ENCODE measurements at regions not wholly inside any gene's neighbourhood (a gene's known extent, or its start where the extent isn't known, plus 50 kb on each side); places are given as distances from the start of the nearest gene placed in this dataset.
"Not testable (repeated sequence)": the region's sequence is repeated elsewhere in the genome, so short reads cannot be mapped to it uniquely, and the experiment has no call there.

DNA sequence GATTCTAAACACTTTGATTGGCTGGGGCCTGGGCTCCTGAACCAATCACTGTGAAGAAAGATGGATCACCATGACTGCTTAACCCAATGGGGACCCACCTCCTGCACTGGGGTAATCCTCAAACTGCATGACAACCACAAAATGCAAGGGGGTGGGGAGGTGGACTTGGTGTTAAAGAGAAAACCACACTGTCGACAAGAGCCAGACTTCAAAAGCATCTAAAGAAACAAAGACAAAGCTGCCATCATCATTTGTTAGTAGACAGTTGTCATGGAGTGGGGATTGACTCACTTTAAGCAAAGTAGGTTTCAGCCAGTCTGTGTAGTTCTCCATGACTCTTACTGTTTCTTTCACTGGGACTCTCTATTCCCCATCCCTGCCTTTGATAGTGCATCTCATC is 433.8 kb downstream of the PLPP3 start:
- no peak for DNase-seq

DNA sequence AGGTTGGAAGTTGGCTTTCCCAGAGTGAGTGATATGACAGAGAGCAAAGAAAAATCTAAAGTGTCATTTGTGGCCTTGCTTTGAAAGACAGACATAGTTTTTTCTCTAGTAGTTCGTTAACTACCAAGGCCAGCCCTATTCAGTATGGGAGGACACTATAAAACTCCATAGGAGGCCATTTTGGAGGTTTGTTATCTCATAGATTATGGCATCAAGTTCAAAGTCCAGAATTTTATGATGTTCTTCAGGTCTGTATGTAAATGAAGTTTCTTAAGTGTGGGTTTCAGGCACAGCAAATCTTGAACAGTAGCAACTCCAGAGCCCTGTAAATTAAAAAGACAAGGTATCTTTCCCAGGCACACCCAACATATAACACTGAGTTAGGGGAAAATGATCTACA is 437.1 kb downstream of the PLPP3 start:
- DNase-seq: no peak

DNA sequence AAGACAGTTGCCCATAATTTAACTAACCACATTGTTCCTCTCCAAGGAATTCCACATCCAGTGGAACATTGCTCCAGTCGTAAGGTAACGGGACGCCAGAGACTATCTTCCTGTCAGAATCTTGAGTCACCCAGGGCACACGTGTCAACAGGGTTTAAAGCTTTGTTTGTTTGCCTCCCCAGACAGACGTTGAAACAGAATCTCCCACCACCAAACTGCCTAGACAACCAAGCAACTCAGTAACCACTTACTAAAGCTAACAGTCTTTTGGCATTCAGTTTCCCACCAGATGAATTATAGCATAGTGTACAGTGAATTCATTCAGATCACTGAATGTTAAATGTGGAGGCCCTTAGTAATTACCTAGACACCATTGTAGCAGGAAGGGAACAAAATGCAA is 439.5 kb downstream of the PLPP3 start:
- DNase-seq: no peak

DNA sequence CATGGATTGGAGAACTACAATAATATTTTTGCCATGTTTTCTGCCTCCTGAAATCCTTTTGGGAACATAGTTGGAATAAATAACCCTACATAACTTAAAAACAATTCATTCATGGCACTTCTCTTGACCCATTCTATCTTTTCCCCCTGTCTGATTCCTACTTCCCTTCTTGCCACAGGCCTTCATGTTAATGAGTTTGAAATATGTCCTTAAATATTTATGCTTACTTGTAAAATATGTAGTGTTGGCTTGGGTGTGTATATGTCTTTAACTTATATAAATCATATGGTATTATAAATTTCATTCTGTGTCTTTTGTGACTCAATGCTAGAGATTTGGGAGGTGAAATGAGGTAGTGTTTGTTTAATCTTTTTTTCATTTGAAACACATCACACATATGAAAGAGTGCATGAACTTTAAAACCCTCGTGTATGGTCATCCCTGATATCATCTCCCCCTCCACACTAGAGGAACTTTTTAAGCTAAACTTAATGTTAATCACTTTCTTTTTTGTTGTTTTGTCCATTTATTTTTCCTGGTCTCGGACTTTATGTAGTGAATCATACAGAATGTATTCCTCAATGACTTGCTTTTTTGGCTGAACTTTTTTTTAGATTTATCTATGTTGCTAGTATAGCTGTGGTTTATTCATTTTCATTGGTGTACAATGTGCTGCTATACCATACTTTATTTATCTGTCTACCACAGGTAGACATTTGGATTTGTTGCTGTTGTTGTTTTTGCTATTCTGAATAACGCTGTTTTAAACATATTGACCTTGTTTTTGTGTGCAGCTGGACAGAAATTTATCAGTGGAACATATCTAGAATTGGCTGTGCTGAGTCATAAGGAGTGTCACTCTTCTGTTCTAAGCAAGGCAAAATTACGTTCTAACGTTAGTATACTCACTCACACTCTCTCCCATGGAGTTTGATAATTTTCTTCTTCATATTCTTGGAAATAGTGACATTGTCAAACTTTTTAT is 441.6 kb downstream of the PLPP3 start:
- no peak for DNase-seq

DNA sequence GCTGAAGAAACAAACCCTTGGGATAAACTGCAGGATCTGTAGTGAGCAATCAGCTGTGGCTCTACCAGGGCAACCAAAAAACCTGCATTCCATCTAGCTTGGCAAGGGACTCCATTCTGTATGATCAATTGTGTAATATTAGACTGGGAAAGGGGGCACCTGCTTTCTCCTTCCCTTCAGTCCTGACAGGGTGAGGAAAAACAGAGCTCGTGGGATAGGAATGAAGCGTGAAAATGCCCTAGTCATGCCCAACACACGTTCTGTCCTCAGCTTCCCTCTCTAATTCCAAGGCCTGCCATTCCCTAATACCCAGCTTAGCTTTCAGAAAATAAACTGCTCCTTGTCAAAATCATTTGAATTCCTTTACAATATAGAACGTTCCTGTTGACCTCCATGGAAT is 442.3 kb downstream of the PLPP3 start:
- no peak for DNase-seq

DNA sequence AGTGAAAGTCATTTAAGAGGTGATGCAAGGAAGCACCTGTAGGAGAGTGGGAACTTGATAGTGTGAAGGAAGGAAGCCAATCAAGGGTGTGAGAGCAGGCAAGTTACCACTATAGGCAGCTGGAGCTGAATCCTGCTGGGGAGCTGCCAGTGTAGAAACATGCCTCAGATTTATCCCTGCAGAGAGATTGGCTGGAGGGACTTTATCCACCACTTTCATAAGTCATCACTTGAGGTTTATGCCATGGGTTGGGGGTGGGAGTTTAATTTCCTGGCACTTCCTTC is 443.6 kb downstream of the PLPP3 start:
- DNase-seq: no peak

DNA sequence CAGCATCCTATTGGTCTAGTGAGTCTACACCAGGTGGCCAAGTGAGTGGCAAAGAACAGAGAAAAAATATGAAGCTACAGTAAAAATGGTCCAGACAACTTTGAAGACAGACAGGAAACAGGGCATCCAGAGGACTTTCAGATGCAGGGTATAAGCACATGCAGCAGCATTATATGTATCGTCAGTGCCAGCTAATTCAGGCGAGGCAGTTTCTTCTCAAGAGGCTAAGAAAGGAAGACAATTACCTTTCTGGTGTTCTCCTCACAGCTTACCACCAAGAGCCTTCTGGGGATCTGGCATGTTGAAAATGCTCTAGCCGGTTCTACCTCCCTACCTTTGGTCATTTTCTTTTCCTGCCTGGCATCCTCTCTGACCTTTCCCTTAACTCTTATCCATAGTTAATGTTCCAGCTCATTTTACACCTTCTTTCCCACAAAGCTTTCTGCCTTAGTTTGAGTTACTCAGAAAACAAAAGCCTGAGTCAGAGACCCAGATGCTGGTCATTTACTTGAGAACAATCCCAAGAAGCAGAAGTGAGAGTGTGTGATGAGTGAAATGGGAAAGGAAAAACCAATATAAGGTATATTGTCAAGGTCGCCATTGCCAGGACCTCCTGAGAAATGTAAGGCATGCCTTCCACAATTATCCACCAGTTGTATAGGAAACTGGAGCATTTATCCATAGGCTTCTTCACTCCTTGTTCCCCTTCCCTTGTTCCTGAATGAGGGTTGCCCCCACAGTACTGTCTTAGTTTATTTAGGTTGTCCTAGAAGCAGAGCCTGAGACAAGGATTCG is 444.1 kb downstream of the PLPP3 start:
- no peak for DNase-seq

DNA sequence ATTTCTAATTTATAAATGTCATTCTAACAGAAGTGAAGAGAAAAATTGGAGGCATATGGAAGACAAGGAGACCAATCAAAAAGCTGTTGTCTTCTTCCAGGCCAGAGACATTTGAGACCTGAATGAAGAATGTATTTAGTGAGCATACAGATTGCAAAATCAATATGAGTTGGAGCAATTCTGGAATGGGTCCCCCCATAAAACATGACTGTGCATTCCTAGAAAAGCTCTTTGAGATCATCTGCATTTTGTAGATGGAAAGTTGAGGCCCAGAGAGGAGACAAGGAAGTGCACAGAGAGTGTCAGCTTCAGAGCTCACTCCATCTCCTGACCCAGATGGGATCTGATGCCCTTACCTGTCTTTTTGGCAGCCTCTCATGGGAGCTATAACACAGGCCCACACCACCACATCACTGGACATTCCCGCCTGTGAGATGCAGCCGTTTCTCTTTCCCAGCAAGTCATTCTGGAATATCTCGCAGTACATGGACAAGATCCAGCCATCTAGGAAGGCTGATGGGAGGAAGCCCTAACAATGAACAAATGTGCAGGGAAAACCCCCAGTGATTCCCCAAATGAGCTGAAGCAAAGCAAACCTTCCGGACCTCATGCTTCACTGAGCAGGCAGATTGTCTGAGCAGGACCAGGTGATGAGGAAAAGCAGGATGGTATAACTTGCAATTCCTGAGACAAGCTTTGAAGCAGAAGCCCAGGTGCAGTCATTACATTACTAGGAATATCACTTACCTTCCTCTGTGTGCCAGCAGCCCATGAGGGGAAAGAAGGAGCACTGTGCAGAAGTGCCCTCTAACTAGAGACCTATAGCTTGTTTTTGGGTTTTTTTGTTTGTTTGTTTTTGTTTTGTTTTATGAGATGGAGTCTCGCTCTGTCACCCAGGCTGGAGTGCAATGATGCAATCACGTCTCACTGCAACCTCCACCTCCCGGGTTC is 445.6 kb downstream of the PLPP3 start:
- no peak for DNase-seq

DNA sequence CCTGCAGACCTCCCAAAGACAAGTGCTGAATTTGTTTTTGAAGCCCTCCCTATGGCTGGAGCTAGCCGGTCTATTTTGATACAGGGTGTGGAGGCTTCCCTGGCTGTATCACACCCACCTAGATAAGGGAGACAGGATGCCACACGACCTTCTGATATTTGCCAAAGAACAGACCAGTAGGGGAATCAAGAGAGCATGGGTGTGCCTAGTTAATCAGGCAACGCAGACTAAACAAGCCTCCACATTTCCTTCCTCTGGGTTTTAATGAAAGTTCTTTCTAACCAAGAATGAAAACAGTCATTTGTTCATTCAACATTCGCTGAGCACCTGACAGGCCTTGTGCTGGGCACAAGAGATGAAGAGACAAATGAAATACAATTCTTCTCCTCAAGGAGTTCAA is 446.8 kb downstream of the PLPP3 start:
- no peak for DNase-seq

DNA sequence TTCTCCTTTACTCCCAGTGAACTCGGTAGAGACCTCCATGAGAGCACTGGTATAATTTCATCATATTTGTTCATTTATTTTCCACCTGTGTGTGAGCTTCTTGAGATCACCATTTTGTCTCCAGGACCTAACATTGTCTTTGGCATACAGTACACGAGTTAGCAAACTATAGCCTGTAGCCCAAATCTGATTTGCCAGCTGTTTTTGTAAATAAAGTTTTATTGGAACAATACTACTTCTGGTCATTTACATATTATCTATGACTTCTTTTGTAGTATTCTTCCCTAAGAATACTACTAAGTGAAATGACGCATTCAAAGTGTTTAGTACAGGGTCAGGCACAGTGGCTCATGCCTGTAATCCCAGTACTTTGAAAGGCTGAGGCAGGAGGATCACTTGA is 449.5 kb downstream of the PLPP3 start:
- no peak for DNase-seq

DNA sequence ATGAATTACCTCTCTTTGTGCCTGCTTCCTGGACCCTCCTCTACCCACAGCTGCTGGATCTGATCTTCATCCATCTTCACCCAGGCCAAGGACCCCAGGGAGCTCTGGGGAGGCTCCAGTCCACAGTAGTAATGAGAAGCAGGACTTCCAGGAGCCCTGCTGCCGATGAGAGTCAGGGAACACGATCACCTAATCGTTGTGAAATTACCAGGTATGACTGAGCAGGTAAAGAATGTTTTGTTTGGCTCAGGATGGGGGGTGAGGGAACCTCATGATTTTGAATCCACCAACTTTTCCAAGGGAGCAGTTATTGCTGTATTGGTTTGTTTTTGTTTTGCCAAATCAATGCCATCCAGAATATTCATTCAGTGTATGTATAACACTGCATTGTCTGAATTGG is 454.0 kb downstream of the PLPP3 start:
- no peak for DNase-seq

DNA sequence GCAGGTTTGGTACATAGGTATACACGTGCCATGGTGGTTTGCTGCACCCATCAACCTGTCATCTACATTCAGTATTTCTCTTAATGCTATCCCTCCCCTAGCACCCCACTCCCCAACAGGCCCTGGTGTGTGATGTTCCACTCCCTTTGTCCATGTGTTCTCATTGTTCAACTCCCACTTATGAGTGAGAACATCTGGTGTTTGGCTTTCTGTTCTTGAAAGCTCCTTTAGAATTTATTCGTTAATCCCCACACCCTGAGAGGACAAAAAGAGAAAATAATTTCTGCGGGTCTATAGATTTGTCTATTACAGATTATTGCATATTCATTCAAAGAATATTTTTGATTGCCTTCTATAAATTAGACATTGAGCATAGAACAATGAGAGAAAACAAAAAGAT is 455.5 kb downstream of the PLPP3 start:
- no peak for DNase-seq

DNA sequence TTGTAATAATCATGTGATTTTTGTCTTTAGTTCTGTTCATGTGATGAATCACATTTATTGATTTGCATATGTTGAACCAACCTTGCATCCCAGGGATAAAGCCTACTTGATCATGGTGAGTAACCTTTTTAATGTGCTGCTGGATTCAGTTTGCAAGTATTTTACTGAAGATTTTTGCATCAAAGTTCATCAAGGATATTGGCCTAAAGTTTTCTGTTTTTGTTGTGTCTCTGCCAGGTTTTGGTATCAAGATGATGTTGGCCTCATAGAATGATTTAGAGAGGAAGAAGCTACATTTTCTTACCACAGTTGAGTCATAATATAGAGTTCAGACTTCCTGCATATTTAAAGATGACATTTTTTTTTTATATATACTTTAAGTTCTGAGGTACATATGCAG is 455.9 kb downstream of the PLPP3 start:
- DNase-seq: no peak

DNA sequence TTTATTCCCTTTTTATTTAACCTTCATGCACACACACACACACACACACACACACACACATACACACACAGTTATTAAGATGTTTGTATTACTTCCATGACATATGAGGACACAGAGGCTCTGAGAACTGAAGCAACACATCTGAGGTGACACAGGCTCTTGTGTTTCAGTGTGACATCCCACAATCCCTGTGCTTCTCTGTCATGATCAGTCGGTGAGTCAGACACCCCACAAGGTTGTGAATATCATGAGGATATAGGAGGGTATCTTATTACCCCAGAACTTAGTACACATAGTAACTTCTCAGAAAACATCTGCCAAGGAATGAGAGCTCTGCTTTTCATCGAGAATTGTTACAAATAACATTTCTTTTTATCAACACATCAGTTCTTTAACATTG is 459.3 kb downstream of the PLPP3 start:
- DNase-seq: no peak

DNA sequence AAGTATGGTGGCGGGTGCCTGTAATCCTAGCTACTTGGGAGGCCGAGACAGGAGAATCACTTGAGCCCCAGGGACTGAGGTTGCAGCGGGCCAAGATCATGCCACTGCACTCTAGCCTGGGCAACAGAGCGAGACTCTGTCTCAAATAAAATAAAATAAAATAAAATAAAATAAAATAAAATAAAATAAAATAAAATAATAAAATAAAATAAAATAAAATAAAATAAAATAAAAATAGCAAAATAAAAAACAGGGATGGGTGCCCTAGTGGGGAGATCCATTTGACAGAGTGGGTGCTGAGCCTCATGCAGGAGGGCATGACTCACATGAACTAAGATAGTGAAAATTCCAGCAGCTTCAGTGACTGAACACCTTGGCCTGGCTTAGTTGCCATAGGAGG is 460.7 kb downstream of the PLPP3 start:
- DNase-seq: not testable (repeated sequence)

DNA sequence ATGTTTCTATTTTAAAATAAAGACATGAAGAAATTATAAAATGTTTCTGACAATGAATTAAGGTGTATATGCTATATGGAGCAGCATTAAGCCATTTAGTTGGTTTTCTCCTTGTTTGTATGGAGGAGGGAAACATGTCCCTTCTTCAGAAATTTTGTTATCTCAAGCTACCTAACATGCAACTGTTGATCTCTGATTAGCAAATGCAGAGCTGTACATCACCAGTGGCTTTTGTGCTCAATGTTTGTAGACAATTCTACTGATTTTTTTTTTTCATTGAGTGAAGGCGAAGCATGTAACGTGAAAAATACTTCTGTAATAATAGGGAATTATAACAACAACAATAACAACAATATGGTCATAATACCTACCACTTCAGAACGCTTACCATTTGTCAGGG is 463.7 kb downstream of the PLPP3 start:
- no peak for DNase-seq

DNA sequence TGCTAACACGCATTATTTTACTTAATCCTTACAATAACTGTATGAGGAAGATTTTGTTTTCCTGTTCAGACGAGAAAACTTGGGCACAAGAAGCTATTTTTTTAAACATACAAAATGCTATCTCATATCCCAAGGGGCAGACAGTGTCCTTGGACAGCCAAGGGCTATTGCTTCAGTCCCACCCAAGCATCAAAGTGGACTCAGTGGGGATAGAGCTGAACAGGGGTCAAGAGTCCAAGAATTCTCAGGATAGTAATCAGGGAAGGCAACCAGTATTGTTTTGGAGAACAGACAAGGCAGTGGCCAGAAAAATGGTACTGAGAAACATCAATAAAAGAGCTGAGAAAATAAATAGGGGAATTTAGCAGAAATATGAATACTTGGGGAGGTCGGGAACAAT is 465.7 kb downstream of the PLPP3 start:
- no peak for DNase-seq

DNA sequence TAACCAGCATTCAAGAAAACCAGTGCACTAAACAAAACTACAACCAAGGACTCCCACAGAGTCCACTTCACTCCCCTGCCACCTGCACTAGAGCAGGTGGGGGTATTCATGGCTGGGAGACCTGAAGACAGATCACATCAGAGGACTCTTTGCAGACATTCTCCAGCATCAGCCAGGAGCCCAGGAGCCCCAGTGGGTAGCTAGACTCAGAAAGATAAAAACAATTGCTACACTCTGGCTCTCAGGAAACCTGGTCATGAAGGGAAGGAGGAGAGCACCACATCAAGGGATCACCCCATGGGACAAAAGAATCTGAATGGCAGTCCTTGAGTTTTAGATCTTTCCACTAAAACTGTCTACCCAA is 472.1 kb downstream of the PLPP3 start:
- DNase-seq: no peak

DNA sequence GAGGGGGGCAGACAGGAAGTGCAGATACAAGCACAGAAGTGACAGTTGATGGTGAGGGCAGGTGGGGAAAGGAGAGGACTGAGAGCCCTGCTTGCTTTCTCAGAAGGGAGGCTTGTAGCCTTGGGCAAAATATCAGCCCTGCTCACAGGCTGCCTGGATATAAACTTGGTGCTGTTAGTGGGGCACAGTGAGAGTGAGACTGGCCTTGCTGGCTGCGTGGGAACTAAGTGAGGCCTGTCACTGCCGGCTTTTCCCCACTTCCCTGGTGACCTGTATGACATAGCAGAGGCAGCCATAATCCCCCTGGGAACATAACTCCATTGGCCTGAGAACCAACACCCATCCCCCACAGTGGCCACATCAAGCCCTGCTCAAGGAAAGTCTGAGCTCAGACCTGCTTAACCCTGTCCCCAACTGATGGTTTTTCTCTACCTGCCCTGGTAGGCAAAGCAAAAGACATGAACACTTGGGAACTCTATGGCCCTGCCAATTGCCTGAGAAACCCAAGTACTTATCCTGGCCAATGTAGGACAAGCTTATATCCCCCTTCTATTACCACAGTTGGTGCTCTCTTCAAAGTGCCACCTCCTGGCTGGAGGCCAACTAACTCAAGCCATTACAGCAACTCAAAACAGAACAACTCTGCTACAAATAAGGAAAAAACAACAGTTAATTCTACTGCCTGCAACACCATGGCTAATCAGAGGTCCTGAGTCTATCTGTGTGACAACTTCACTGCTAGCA is 472.7 kb downstream of the PLPP3 start:
- no peak for DNase-seq

DNA sequence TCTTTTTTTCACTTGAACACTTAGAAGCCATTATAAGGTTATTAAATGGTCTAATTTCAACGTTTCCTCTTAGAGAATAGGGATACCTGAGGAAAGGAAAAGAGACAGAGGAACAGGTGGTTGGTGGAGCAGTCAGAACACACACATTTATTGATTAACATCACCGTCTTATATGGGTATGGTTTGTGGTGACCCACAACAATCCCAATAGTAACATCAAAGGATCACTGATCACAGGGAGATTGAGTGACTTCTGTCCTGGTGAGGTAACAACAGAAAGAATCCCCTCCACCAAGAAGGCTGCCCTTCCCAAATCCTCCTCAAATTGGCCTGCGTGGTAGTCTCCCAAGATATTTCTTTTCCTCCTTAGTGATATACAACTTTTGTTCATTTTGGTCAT is 474.0 kb downstream of the PLPP3 start:
- no peak for DNase-seq

DNA sequence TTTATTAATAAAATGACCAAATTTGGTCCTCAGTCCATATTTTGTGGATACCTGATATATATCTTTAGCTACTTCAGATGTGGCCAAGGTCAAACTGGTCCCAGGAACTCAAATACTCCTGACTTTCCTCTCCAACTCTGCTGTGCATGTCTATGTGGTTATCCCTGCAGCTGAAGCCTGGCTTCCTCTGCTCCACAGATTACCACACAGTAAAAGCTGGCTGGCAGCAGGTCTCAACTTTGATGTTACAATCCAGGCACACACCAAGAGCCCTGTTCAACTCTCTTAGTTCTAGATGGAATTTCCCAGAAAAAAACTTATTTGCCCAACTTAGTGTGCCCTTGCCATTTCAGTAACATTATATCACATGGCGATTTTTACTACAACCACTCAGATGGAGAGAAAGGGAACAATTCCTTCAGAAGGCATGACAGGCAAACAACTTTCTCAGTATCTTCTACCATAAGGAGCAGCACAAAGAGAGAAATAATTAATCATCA is 479.5 kb downstream of the PLPP3 start:
- DNase-seq: no peak

DNA sequence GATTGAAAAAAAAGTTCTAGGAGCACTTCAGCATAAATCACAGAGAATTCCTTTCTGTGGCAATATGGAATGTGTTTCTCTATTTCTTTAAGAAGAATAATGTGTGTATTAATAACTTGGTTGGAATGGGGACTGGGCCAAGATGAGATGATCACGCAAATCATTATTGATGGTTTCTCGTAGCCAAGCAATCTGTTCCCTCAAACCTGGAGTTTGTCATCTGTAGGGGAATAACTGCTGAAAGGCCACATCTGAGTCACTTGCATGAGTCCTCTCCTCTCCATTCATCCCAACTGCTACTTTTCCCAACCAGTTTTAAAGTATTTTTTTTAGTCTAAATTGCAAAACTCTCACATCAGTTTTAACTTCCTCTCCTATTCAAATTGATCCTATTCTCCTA is 480.4 kb downstream of the PLPP3 start:
- no peak for DNase-seq

Data from cerebellar nuclear complex (tissue), 1 donor.